ENCODE measurements at regions not wholly inside any gene's neighbourhood (a gene's known extent, or its start where the extent isn't known, plus 50 kb on each side); places are given as distances from the start of the nearest gene placed in this dataset.

- no peaks in the 10 kb centered on the region for H3K9me3 ChIP-seq (ENCODE audit: control insufficient read depth, low read length)
- no peak overlapping the region for H3K4me3 ChIP-seq (ENCODE audit: low read depth, low read length)
- H3K27ac ChIP-seq: no peak overlapping the region
- H3K27me3 ChIP-seq (ENCODE audit: control insufficient read depth, insufficient read depth, low read length): no peaks in the 10 kb centered on the region
- no peak overlapping the region for H3K9ac ChIP-seq
- H2AFZ ChIP-seq: no peak overlapping the region
- H3K4me2 ChIP-seq (ENCODE audit: low read length): no peak overlapping the region
- no peaks in the 10 kb centered on the region for H3K79me2 ChIP-seq
- no peak for TF ChIP-seq CTCF (IDR thresholded peaks at IDR 0.05)
- H3K4me1 ChIP-seq: no peaks in the 10 kb centered on the region
- no peaks in the 10 kb centered on the region for H3K36me3 ChIP-seq (ENCODE audit: control insufficient read depth, insufficient read depth, low read length)
Measured at GRCh38 chr14:27536748-27537147, 938.9 kb upstream of the NOVA1 start.

- TF ChIP-seq CTCF (IDR thresholded peaks at IDR 0.05): no peak
- Histone ChIP-seq H3K79me2 (no peaks in the 10 kb centered on the region), H3K4me1 (no peaks in the 10 kb centered on the region), H2AFZ (no peak overlapping the region), H3K4me2 (ENCODE audit: low read length) (no peak overlapping the region), H3K9me3 (ENCODE audit: control insufficient read depth, low read length) (no peaks in the 10 kb centered on the region), H3K27me3 (ENCODE audit: control insufficient read depth, insufficient read depth, low read length) (no peaks in the 10 kb centered on the region), H3K4me3 (ENCODE audit: low read depth, low read length) (no peak overlapping the region), H3K9ac (no peak overlapping the region), H3K36me3 (ENCODE audit: control insufficient read depth, insufficient read depth, low read length) (no peaks in the 10 kb centered on the region), H3K27ac (no peak overlapping the region)
Measured at GRCh38 chr14:27546111-27546510, 948.3 kb upstream of the NOVA1 start.

GRCh38 chr14:27553790-27554189, 956.0 kb upstream of the NOVA1 start:
- no peak for TF ChIP-seq CTCF (IDR thresholded peaks at IDR 0.05)
- Histone ChIP-seq H3K9ac (no peak overlapping the region), H3K9me3 (ENCODE audit: control insufficient read depth, low read length) (no peaks in the 10 kb centered on the region), H3K36me3 (ENCODE audit: control insufficient read depth, insufficient read depth, low read length) (no peaks in the 10 kb centered on the region), H3K27ac (no peak overlapping the region), H3K4me2 (ENCODE audit: low read length) (no peak overlapping the region), H3K4me1 (no peaks in the 10 kb centered on the region), H3K27me3 (ENCODE audit: control insufficient read depth, insufficient read depth, low read length) (no peaks in the 10 kb centered on the region), H3K79me2 (no peaks in the 10 kb centered on the region), H3K4me3 (ENCODE audit: low read depth, low read length) (no peak overlapping the region), H2AFZ (no peak overlapping the region)

- no peaks in the 10 kb centered on the region for H3K4me1 ChIP-seq
- no peaks in the 10 kb centered on the region for H3K79me2 ChIP-seq
- H3K4me3 ChIP-seq (ENCODE audit: low read depth, low read length): no peak overlapping the region
- no peak for TF ChIP-seq CTCF (IDR thresholded peaks at IDR 0.05)
- H3K4me2 ChIP-seq (ENCODE audit: low read length): no peak overlapping the region
- no peak overlapping the region for H2AFZ ChIP-seq
- H3K9ac ChIP-seq: no peak overlapping the region
- H3K36me3 ChIP-seq (ENCODE audit: control insufficient read depth, insufficient read depth, low read length): no peaks in the 10 kb centered on the region
- no peaks in the 10 kb centered on the region for H3K27me3 ChIP-seq (ENCODE audit: control insufficient read depth, insufficient read depth, low read length)
- H3K9me3 ChIP-seq (ENCODE audit: control insufficient read depth, low read length): no peaks in the 10 kb centered on the region
- no peak overlapping the region for H3K27ac ChIP-seq
Measured at GRCh38 chr14:27557445-27557844, 959.6 kb upstream of the NOVA1 start.

- Histone ChIP-seq H3K27me3 (ENCODE audit: control insufficient read depth, insufficient read depth, low read length) (no peaks in the 10 kb centered on the region), H3K79me2 (no peaks in the 10 kb centered on the region), H3K36me3 (ENCODE audit: control insufficient read depth, insufficient read depth, low read length) (no peaks in the 10 kb centered on the region)
Measured at GRCh38 chr14:27559848-27560247, 962.0 kb upstream of the NOVA1 start.

More at GRCh38 chr14:27559848-27560247, 962.0 kb upstream of the NOVA1 start:
- TF ChIP-seq CTCF (IDR thresholded peaks at IDR 0.05): no peak
- no peak overlapping the region for H2AFZ ChIP-seq
- H3K27ac ChIP-seq: no peak overlapping the region
- H3K9ac ChIP-seq: no peak overlapping the region
- H3K4me2 ChIP-seq (ENCODE audit: low read length): no peak overlapping the region
- no peak overlapping the region for H3K4me3 ChIP-seq (ENCODE audit: low read depth, low read length)
- H3K9me3 ChIP-seq (ENCODE audit: control insufficient read depth, low read length): no peaks in the 10 kb centered on the region
- no peaks in the 10 kb centered on the region for H3K4me1 ChIP-seq

Measured in parathyroid adenoma (tissue), 2 donors.